ENCODE measurements at regions not wholly inside any gene's neighbourhood (a gene's known extent, or its start where the extent isn't known, plus 50 kb on each side); places are given as distances from the start of the nearest gene placed in this dataset.

- TF ChIP-seq EZH2 (IDR thresholded peaks at IDR 0.05; ENCODE audit: insufficient read depth, low read length), result no peak
- Histone ChIP-seq H3K4me1 (ENCODE audit: insufficient read depth, low read length) (peaks cover 13% of the 10 kb centered on the region), H3K9ac (ENCODE audit: low read length) (no peak overlapping the region), H3K4me3 (ENCODE audit: insufficient read depth, low read depth, low read length) (no peak overlapping the region), H3K27me3 (ENCODE audit: insufficient read depth, low read length) (no peaks in the 10 kb centered on the region), H3K79me2 (ENCODE audit: insufficient read depth, low read length) (no peaks in the 10 kb centered on the region), H3K9me3 (ENCODE audit: insufficient read depth, low read depth, low read length) (no peaks in the 10 kb centered on the region), H3K36me3 (ENCODE audit: insufficient read depth, low read length) (no peaks in the 10 kb centered on the region), H3K27ac (ENCODE audit: low read depth, low read length) (no peak overlapping the region), H3K4me2 (ENCODE audit: low read length) (no peak overlapping the region), H2AFZ (ENCODE audit: low read depth, low read length) (no peak overlapping the region), H4K20me1 (ENCODE audit: insufficient read depth, low read length) (no peaks in the 10 kb centered on the region)
- Mint-ChIP-seq H3K9me3 (ENCODE audit: unreplicated experiment) (no peaks in the 10 kb centered on the region), H3K4me3 (ENCODE audit: unreplicated experiment) (no peak overlapping the region), H3K27me3 (ENCODE audit: low read depth, unreplicated experiment) (no peaks in the 10 kb centered on the region), H3K4me1 (ENCODE audit: low read depth, unreplicated experiment) (peaks cover 22% of the 10 kb centered on the region), H3K36me3 (ENCODE audit: low read depth, unreplicated experiment) (no peaks in the 10 kb centered on the region), H3K27ac (ENCODE audit: unreplicated experiment) (peak overlapping the region; percentile 67)
- FAIRE-seq (no peak), DNase-seq (ENCODE audit: low read depth) (no peak)
Measured at GRCh38 chr1:200337831-200338230, 72.0 kb downstream of the ZNF281 start.

DNA sequence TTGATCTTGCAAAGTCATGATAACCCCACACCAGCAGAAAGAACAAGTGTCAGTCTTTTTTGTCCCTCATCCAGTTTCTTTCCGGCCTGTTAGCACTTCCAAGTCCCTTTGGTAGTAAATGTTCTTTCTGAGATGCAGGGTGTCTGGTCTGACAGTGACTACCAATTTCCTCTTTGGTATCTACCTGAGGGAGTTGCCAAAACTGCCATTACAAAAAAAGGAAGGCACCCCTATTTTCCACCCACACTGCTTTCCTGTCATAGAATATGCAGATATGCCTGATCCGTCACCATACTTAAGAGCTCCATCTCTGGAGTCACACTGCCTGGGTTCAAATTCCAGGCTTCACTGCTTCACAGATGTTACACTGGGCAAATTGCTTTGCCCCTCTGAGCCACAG is 72.4 kb downstream of the ZNF281 start:
- no peak overlapping the region for H3K27ac ChIP-seq (ENCODE audit: low read depth, low read length)
- no peaks in the 10 kb centered on the region for H4K20me1 ChIP-seq (ENCODE audit: insufficient read depth, low read length)
- no peaks in the 10 kb centered on the region for H3K79me2 ChIP-seq (ENCODE audit: insufficient read depth, low read length)
- Mint-ChIP-seq H3K9me3 (ENCODE audit: unreplicated experiment) (no peaks in the 10 kb centered on the region), H3K27ac (ENCODE audit: unreplicated experiment) (peak overlapping the region; percentile 67), H3K36me3 (ENCODE audit: low read depth, unreplicated experiment) (no peaks in the 10 kb centered on the region), H3K4me3 (ENCODE audit: unreplicated experiment) (no peak overlapping the region), H3K4me1 (ENCODE audit: low read depth, unreplicated experiment) (peaks cover 19% of the 10 kb centered on the region), H3K27me3 (ENCODE audit: low read depth, unreplicated experiment) (no peaks in the 10 kb centered on the region)
- H3K27me3 ChIP-seq (ENCODE audit: insufficient read depth, low read length), result no peaks in the 10 kb centered on the region
- peaks cover 10% of the 10 kb centered on the region for H3K4me1 ChIP-seq (ENCODE audit: insufficient read depth, low read length)
- no peak for FAIRE-seq
- H3K36me3 ChIP-seq (ENCODE audit: insufficient read depth, low read length), result no peaks in the 10 kb centered on the region
- H3K4me2 ChIP-seq (ENCODE audit: low read length), result no peak overlapping the region
- H2AFZ ChIP-seq (ENCODE audit: low read depth, low read length), result no peak overlapping the region
- no peaks in the 10 kb centered on the region for H3K9me3 ChIP-seq (ENCODE audit: insufficient read depth, low read depth, low read length)
- no peak overlapping the region for H3K4me3 ChIP-seq (ENCODE audit: insufficient read depth, low read depth, low read length)
- H3K9ac ChIP-seq (ENCODE audit: low read length), result no peak overlapping the region
- TF ChIP-seq EZH2 (IDR thresholded peaks at IDR 0.05; ENCODE audit: insufficient read depth, low read length) (no peak), CTCF (IDR thresholded peaks at IDR 0.05; ENCODE audit: insufficient read depth, low read depth, low read length) (no peak)
- no peak for DNase-seq (ENCODE audit: low read depth)

- H3K4me2 ChIP-seq (ENCODE audit: low read length), result peak overlapping the region; percentile 51
- TF ChIP-seq CTCF (IDR thresholded peaks at IDR 0.05; ENCODE audit: insufficient read depth, low read depth, low read length) (no peak), EZH2 (IDR thresholded peaks at IDR 0.05; ENCODE audit: insufficient read depth, low read length) (no peak)
Measured at GRCh38 chr1:200336901-200337391, 72.9 kb downstream of the ZNF281 start.

More at GRCh38 chr1:200336901-200337391, 72.9 kb downstream of the ZNF281 start:
- Mint-ChIP-seq H3K4me3 (ENCODE audit: unreplicated experiment) (no peak overlapping the region), H3K4me1 (ENCODE audit: low read depth, unreplicated experiment) (peaks cover 19% of the 10 kb centered on the region), H3K9me3 (ENCODE audit: unreplicated experiment) (no peaks in the 10 kb centered on the region), H3K27me3 (ENCODE audit: low read depth, unreplicated experiment) (no peaks in the 10 kb centered on the region), H3K36me3 (ENCODE audit: low read depth, unreplicated experiment) (no peaks in the 10 kb centered on the region), H3K27ac (ENCODE audit: unreplicated experiment) (peak overlapping the region; percentile 67)
- no peaks in the 10 kb centered on the region for H4K20me1 ChIP-seq (ENCODE audit: insufficient read depth, low read length)
- DNase-seq (ENCODE audit: low read depth) (no peak), FAIRE-seq (no peak)
- no peaks in the 10 kb centered on the region for H3K9me3 ChIP-seq (ENCODE audit: insufficient read depth, low read depth, low read length)
- no peaks in the 10 kb centered on the region for H3K27me3 ChIP-seq (ENCODE audit: insufficient read depth, low read length)
- no peak overlapping the region for H3K4me3 ChIP-seq (ENCODE audit: insufficient read depth, low read depth, low read length)
- H3K36me3 ChIP-seq (ENCODE audit: insufficient read depth, low read length), result no peaks in the 10 kb centered on the region
- peak overlapping the region; percentile 47 for H3K27ac ChIP-seq (ENCODE audit: low read depth, low read length)
- peak overlapping the region; percentile 39 for H3K9ac ChIP-seq (ENCODE audit: low read length)
- no peak overlapping the region for H2AFZ ChIP-seq (ENCODE audit: low read depth, low read length)
- no peaks in the 10 kb centered on the region for H3K79me2 ChIP-seq (ENCODE audit: insufficient read depth, low read length)
- peaks cover 10% of the 10 kb centered on the region for H3K4me1 ChIP-seq (ENCODE audit: insufficient read depth, low read length)

Measured in astrocyte (in vitro differentiated cells and primary cell).